Calu3 (cell line): ENCODE measurements at regions not wholly inside any gene's neighbourhood (a gene's known extent, or its start where the extent isn't known, plus 50 kb on each side); places are given as distances from the start of the nearest gene placed in this dataset.

Experiments used
- BruUV-seq: library from RNA; stranded (reverse); fragments of 400-500 nt; replicated peaks from 2 replicates; lab custom pipeline; 2021; lab: Mats Ljungman, UMichigan
- CTCF ChIA-PET: fragments of 300-600 bp; sonication (Branson Sonifier 250); formaldehyde crosslinking; loops from one replicate; lab custom pipeline; 2022; ENCODE audit warnings: antibody characterized with exemption; lab: Charles Lee
- DNase-seq: peaks from one replicate; pipeline ENCODE4 v3.0.0; 2022
- H3K27ac Mint-ChIP-seq: one replicate; pipeline ENCODE4 v1.8.0; 2022; ENCODE audit warnings: mixed read lengths; ENCODE audit not compliant: unreplicated experiment
- H3K27me3 Mint-ChIP-seq: one replicate; pipeline ENCODE4 v1.8.0; 2022; ENCODE audit warnings: mixed read lengths; ENCODE audit not compliant: unreplicated experiment
- H3K36me3 Mint-ChIP-seq: one replicate; pipeline ENCODE4 v1.8.0; 2022; ENCODE audit warnings: mild to moderate bottlenecking, moderate library complexity, mixed read lengths; ENCODE audit not compliant: insufficient read depth, unreplicated experiment
- H3K4me1 Mint-ChIP-seq: one replicate; pipeline ENCODE4 v1.8.0; 2022; ENCODE audit warnings: mild to moderate bottlenecking, low read depth, mixed read lengths; ENCODE audit not compliant: unreplicated experiment
- H3K4me3 Mint-ChIP-seq: one replicate; pipeline ENCODE4 v1.8.0; 2022; ENCODE audit warnings: mild to moderate bottlenecking, low read depth, moderate library complexity, mixed read lengths; ENCODE audit not compliant: unreplicated experiment
- H3K9me3 Mint-ChIP-seq: one replicate; pipeline ENCODE4 v1.8.0; 2022; ENCODE audit warnings: low read depth, mixed read lengths; ENCODE audit not compliant: unreplicated experiment
- intact Hi-C: fragments of 100-400 bp; cut with micrococcal nuclease; formaldehyde crosslinking; loops from one replicate; pipeline ENCODE4 v1.10.0; 2022; ENCODE audit not compliant: unreplicated experiment
- TF ChIP-seq, protein P1 (sequence below): fragments of 200-600 bp; IDR thresholded peaks from one replicate; pipeline ENCODE4 v1.8.0; 2022; ENCODE audit warnings: antibody characterized with exemption; ENCODE audit not compliant: unreplicated experiment

DNA sequence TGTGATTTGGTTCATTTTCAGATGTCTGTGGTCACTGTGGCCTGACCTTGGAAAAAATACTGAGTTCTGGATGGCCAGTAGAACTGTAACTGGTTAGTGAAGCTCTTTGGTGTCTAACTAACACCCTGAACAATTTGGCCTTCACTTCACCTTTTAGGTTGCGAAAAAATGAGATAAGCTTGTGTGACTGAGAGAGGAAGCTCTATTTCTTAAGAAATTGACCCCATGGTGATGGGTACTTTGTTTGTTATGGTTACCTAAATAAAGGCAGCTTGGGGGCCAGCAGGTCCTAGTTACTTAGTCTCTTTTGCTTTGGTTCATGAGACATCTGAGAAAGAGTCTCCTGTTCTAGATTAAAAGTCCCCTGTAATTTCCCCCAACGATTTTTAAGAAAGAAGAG is 181.6 kb downstream of the ZNF326 start:
- peaks cover 3% of the 10 kb centered on the region for H3K9me3 Mint-ChIP-seq
- BruUV-seq = no TSS peak
- H3K4me3 Mint-ChIP-seq = no peak overlapping the region
- CTCF ChIA-PET = interaction anchor here (0.6 kb wide), 1 partner anchor 284 kb away, joined by 5 read pairs; no protein-coding TSS in a partner anchor
- H3K36me3 Mint-ChIP-seq = no peaks in the 10 kb centered on the region
- H3K27ac Mint-ChIP-seq = no peak overlapping the region
- intact Hi-C loops = no loop called here
- peak; percentile 29 for DNase-seq
- TF ChIP-seq, protein P1, sequence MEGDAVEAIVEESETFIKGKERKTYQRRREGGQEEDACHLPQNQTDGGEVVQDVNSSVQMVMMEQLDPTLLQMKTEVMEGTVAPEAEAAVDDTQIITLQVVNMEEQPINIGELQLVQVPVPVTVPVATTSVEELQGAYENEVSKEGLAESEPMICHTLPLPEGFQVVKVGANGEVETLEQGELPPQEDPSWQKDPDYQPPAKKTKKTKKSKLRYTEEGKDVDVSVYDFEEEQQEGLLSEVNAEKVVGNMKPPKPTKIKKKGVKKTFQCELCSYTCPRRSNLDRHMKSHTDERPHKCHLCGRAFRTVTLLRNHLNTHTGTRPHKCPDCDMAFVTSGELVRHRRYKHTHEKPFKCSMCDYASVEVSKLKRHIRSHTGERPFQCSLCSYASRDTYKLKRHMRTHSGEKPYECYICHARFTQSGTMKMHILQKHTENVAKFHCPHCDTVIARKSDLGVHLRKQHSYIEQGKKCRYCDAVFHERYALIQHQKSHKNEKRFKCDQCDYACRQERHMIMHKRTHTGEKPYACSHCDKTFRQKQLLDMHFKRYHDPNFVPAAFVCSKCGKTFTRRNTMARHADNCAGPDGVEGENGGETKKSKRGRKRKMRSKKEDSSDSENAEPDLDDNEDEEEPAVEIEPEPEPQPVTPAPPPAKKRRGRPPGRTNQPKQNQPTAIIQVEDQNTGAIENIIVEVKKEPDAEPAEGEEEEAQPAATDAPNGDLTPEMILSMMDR = no peak
- no peaks in the 10 kb centered on the region for H3K27me3 Mint-ChIP-seq
- peaks cover 13% of the 10 kb centered on the region for H3K4me1 Mint-ChIP-seq

DNA sequence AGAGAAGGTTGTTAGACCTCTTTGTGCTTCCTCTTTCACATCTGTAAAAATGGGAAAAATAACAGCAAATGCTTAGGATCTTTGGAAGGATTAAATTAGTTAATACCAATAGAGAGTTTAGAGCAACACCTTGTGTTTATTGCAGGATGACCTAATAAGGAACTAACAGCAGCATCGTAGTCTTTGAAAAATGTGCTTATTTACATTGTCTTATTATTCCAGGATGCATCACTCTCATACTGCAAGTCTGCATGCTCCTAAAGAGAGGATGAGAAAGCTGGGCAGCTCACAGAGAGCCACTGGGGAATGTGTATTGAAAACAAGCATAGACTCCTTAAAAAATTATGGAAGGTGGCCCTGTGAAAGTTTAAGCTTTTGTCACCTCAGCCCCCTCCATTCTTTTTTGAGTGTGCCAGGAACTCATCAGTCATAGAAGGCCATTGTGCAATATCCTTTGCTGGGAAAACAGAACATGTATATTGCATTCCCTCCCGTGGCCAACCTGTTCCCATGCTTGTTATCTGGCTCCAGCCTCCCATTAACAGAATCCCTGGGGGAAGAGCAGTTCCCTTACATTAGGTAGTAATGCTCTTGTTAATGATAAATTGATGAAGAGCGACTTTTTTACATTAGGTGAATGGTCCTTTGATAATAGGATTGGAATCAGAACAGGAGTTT is 180.7 kb downstream of the ZNF326 start:
- no peak overlapping the region for H3K27ac Mint-ChIP-seq
- BruUV-seq = no TSS peak
- CTCF ChIA-PET = no interaction called here
- H3K4me1 Mint-ChIP-seq = peaks cover 13% of the 10 kb centered on the region
- no peak for DNase-seq
- intact Hi-C loops = no loop called here
- TF ChIP-seq, protein P1 = no peak
- H3K4me3 Mint-ChIP-seq = no peak overlapping the region
- peaks cover 3% of the 10 kb centered on the region for H3K9me3 Mint-ChIP-seq
- no peaks in the 10 kb centered on the region for H3K27me3 Mint-ChIP-seq
- H3K36me3 Mint-ChIP-seq = no peaks in the 10 kb centered on the region

DNA sequence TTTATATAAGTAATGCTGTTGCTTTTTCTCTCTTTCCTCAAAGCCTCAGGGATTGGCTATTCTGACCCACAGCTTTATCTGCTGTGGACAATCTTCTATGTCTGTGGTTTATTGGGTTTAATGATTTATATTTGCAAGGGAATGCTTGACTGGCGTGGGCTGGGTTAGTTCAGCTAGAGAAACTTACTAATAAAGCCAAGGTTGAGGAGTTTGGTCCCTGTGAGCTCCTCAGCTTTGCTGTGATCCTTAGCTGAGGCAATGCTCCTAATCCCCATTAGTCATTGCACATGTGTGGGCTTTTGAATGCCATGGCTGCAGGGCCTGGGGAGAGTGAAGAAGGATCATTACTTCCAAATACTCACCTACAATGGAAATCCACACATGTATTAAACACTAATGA is 179.3 kb downstream of the ZNF326 start:
- no peaks in the 10 kb centered on the region for H3K36me3 Mint-ChIP-seq
- no peak for DNase-seq
- H3K27me3 Mint-ChIP-seq = no peaks in the 10 kb centered on the region
- CTCF ChIA-PET = no interaction called here
- H3K4me3 Mint-ChIP-seq = no peak overlapping the region
- H3K9me3 Mint-ChIP-seq = peaks cover 6% of the 10 kb centered on the region
- peaks cover 13% of the 10 kb centered on the region for H3K4me1 Mint-ChIP-seq
- TF ChIP-seq, protein P1 = no peak
- no TSS peak for BruUV-seq
- intact Hi-C loops = no loop called here
- no peak overlapping the region for H3K27ac Mint-ChIP-seq

DNA sequence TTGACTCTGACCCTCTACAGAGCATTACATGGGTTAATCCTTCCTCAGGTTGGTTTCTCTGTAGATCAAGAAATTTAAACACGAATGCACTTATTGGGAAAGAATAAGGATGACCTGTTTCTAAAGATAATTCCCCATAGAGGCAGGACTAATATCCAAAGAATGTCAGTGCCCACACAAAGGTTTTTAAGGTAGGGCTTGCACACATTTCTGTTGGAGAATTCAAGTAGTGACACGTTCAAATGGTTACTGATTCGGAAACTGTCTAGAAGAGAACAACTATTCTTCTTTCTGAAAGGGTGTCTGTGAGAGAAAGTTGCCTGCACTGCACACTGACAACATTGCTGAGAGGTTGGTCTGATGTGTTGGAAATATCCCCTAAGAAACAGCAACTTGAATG is 167.3 kb downstream of the ZNF326 start:
- intact Hi-C loops = no loop called here
- TF ChIP-seq, protein P1 = no peak
- Mint-ChIP-seq H3K9me3 (no peaks in the 10 kb centered on the region), H3K36me3 (no peaks in the 10 kb centered on the region), H3K4me1 (no peaks in the 10 kb centered on the region), H3K4me3 (no peak overlapping the region), H3K27ac (no peak overlapping the region), H3K27me3 (peaks cover 38% of the 10 kb centered on the region)
- BruUV-seq = no TSS peak
- DNase-seq = no peak
- CTCF ChIA-PET = no interaction called here
